GM12891 (cell line): ENCODE measurements at regions not wholly inside any gene's neighbourhood (a gene's known extent, or its start where the extent isn't known, plus 50 kb on each side); places are given as distances from the start of the nearest gene placed in this dataset.
"Not testable (repeated sequence)": the region's sequence is repeated elsewhere in the genome, so short reads cannot be mapped to it uniquely, and the experiment has no call there.

Source experiments
- DNase-seq: peaks from one replicate; pipeline ENCODE4 v3.0.0; 2011; ENCODE audit warnings: low spot score; ENCODE audit not compliant: insufficient read length
- FAIRE-seq: peaks from 2 replicates; lab custom pipeline; 2011; peaks lifted over from hg19 to GRCh38; lab: Jason Lieb, UNC
- PAX5 ChIP-seq: IDR thresholded peaks from 2 replicates; pipeline ENCODE4 v1.6.1; 2011; ENCODE audit warnings: low read length, moderate library complexity, mild to moderate bottlenecking; ENCODE audit not compliant: insufficient read depth, severe bottlenecking
- POLR2A ChIP-seq: IDR thresholded peaks from 2 replicates; pipeline ENCODE4 v1.6.1; 2011; ENCODE audit warnings: low read depth, low read length, control low read depth
- POLR2AphosphoS5 ChIP-seq: IDR thresholded peaks from 2 replicates; pipeline ENCODE4 v1.6.1; 2011; ENCODE audit warnings: low read depth, low read length, control low read depth
- POU2F2 ChIP-seq: IDR thresholded peaks from 2 replicates; pipeline ENCODE4 v1.6.1; 2011; ENCODE audit warnings: low read depth, mild to moderate bottlenecking, control low read depth, low read length, moderate library complexity
- SPI1 ChIP-seq: IDR thresholded peaks from 2 replicates; pipeline ENCODE4 v1.6.1; 2011; ENCODE audit warnings: low read depth, low read length, control low read depth
- TAF1 ChIP-seq: IDR thresholded peaks from 2 replicates; pipeline ENCODE4 v1.6.1; 2011; ENCODE audit warnings: low read depth, low read length, control low read depth

GRCh38 chr6:3912361-3913076 lies 63.3 kb downstream of the FAM50B start:
- FAIRE-seq (no peak), DNase-seq (no peak)
- TF ChIP-seq POLR2AphosphoS5: no peak
- no peak for TF ChIP-seq TAF1
- no peak for TF ChIP-seq POLR2A
- no peak for TF ChIP-seq POU2F2
- no peak for TF ChIP-seq SPI1
- TF ChIP-seq PAX5: no peak

GRCh38 chr6:3913077-3913957 lies 64.1 kb downstream of the FAM50B start:
- FAIRE-seq (no peak), DNase-seq (no peak)
- TF ChIP-seq SPI1 (no peak), PAX5 (no peak), POLR2AphosphoS5 (no peak), TAF1 (no peak), POLR2A (no peak), POU2F2 (no peak)

GRCh38 chr6:3913958-3914337 lies 64.8 kb downstream of the FAM50B start:
- DNase-seq (no peak), FAIRE-seq (no peak)
- TF ChIP-seq POLR2A (no peak), SPI1 (no peak), PAX5 (no peak), TAF1 (no peak)

- DNase-seq (no peak), FAIRE-seq (no peak)
- TF ChIP-seq PAX5: no peak
- TF ChIP-seq SPI1: peak; percentile 67
- TF ChIP-seq TAF1: no peak
Measured at GRCh38 chr6:3915076-3915791, 66.1 kb downstream of the FAM50B start.

- DNase-seq (no peak), FAIRE-seq (no peak)
- TF ChIP-seq POU2F2 (no peak), POLR2A (no peak)
Measured at GRCh38 chr6:3916211-3916610, 67.0 kb downstream of the FAM50B start.

- not testable (repeated sequence) for DNase-seq, FAIRE-seq
Measured at GRCh38 chr6:3916749-3917148, 67.6 kb downstream of the FAM50B start.

- FAIRE-seq (no peak), DNase-seq (no peak)
- TF ChIP-seq POU2F2 (no peak), POLR2AphosphoS5 (no peak), SPI1 (no peak), POLR2A (no peak), PAX5 (no peak), TAF1 (no peak)
Measured at GRCh38 chr6:3918469-3918868, 69.3 kb downstream of the FAM50B start.

- TF ChIP-seq POLR2A (no peak), POU2F2 (no peak), POLR2AphosphoS5 (no peak), SPI1 (no peak), PAX5 (no peak)
- FAIRE-seq: no peak
- DNase-seq: no peak
Measured at GRCh38 chr6:3919130-3919628, 70.0 kb downstream of the FAM50B start.

- no peak for FAIRE-seq
- no peak for DNase-seq
- no peak for TF ChIP-seq POLR2AphosphoS5
- no peak for TF ChIP-seq POLR2A
- no peak for TF ChIP-seq SPI1
- TF ChIP-seq TAF1: no peak
- no peak for TF ChIP-seq PAX5
- TF ChIP-seq POU2F2: no peak
Measured at GRCh38 chr6:3919849-3920248, 70.7 kb downstream of the FAM50B start.

- FAIRE-seq (no peak), DNase-seq (no peak)
- TF ChIP-seq POLR2AphosphoS5 (no peak), POU2F2 (no peak), PAX5 (no peak), POLR2A (no peak), SPI1 (no peak), TAF1 (no peak)
Measured at GRCh38 chr6:3920321-3920720, 71.1 kb downstream of the FAM50B start.
